SH-SY5Y (cell line): ENCODE measurements at regions not wholly inside any gene's neighbourhood (a gene's known extent, or its start where the extent isn't known, plus 50 kb on each side); places are given as distances from the start of the nearest gene placed in this dataset.

Experiments used
- GATA2 ChIP-seq: IDR thresholded peaks from 2 replicates; pipeline ENCODE4 v1.6.1; 2011; ENCODE audit warnings: mild to moderate bottlenecking, low read depth, low read length
- GATA3 ChIP-seq: IDR thresholded peaks from 2 replicates; pipeline ENCODE4 v1.6.1; 2011; ENCODE audit warnings: low read depth, mild to moderate bottlenecking, low read length, moderate library complexity

DNA sequence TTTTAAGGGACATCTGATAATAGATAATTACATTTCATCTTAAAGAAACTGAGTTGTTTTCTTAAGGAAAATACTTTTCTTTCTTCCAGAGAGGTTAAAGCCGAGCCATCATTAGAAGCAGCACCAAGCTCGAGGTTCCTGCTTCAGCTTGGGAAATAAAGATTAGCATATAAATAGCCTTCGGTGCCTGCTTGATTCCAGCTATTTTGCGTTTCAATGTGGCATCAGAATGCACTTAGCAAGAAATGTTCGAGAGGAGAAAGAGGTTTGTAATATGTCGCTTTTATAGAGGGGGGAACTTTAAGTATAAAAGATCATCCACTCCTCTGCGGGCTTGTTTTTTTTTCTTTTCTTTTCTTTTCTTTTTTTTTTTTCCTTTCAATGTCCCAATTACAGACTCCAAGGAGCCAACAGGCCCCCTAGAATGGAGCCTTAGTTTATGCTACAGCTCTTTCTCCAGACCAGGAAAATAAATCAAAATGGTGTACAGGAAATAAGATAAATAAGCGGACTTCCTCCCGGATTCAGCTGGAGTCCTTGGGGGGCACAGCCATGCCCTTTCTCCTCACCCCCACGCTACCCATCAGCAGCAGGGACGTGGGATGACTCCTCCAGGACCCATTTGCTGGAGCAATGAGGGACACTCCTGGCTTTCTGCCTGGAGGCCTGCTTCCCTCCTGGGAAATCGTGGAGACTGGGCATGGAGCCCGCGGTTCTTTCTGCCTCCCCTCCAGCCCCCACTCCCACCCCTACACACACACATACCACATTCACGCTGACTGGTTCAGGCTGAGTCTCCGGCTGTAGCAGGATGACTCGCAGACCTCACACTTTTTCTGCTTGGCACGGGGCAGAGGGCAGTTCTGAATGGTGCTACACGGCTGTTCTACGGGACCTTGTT lies 131.6 kb downstream of the RRAGC start:
- TF ChIP-seq GATA3 = no peak
- no peak for TF ChIP-seq GATA2
